ENCODE measurements at regions not wholly inside any gene's neighbourhood (a gene's known extent, or its start where the extent isn't known, plus 50 kb on each side); places are given as distances from the start of the nearest gene placed in this dataset.

GRCh38 chr11:113634940-113635575 lies 71.0 kb downstream of the TMPRSS5 start:
- DNase-seq = no peak

DNA sequence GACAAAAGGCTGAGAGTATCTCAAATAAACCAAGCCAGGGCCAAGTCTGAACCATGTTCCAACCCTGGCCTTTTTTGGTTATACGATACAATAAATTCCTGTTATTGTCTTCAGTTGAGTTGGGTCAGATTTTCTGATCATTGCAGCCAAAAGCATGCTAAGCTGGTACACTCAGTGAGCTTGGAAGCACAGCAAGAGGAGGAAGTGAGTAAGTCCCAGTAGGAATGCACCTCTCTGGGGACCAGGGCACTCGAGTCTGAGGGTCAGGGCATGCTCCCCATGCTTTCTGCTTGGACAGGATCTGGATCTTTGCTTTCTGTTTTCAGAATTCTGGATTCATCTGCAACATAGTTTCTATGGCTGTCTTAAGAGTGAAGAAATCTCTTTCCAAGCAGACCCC lies 73.1 kb downstream of the TMPRSS5 start:
- no peak for DNase-seq

- DNase-seq = peak; percentile 77
These were observed 76.5 kb downstream of the TMPRSS5 start for GRCh38 chr11:113629562-113629961.

GRCh38 chr11:113628912-113629311 lies 77.2 kb downstream of the TMPRSS5 start:
- peak; percentile 83 for DNase-seq

GRCh38 chr11:113627946-113628345 lies 78.2 kb downstream of the TMPRSS5 start:
- no peak for DNase-seq

DNA sequence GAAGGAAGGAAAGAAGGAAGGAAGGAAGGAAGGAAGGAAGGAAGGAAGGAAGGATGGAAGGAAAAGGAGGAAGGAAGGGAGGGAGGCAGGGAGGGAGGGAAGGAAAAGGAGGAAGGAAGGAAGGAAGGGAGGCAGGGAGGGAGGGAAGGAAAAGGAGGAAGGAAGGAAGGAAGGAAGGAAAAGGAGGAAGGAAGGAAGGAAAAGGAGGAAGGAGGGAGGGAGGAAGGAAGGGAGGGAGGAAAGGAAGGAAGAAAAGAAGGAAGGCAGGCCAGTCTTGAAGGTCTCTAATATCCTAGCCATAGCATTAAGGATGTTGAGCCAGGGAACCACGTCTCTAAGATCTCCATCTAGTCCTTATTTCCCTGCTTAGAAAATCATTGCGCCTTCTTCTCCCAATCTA lies 78.8 kb downstream of the TMPRSS5 start:
- DNase-seq = no peak

DNA sequence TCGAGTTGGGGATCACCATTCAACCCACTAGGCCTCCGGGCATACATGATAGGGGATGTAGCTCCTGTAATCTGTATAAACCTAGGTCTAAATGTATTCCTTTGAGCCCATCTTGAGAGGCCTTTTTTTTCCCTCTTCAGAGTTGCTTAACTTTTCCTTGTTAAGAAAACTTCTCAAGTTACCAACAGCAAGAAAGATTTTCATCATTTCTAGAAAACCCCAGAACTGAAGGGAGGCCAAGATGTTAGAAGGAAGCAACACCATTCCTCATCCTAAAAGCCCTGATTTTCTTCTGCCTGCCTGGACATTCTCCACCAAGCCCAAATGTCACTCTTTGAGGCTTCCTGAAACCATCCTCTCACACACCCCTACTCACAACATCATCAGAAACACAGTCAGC lies 79.4 kb downstream of the TMPRSS5 start:
- no peak for DNase-seq

GRCh38 chr11:113623114-113623513 lies 83.0 kb downstream of the TMPRSS5 start:
- DNase-seq = no peak

DNA sequence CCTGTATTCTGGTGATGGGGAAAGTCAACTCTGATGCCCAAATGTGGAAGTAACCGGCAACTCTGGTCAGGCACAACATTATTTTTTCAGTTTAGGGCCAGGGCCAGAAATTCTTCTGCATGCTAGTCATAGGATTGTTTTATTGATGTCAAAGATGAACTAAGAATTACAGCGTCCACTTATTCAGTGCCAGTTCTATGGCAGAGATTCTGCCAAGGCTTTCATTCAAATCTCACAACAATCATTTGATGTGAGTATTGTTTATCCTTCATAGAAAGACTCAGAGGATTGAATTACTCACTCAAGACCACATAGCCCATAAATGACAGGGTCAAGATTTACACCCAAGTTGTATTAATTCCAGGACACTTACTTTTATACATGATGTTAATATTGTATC lies 87.7 kb downstream of the TMPRSS5 start:
- no peak for DNase-seq

GRCh38 chr11:113615773-113616172 lies 90.3 kb downstream of the TMPRSS5 start:
- no peak for DNase-seq

GRCh38 chr11:113615098-113615497 lies 91.0 kb downstream of the TMPRSS5 start:
- DNase-seq = peak; percentile 7

- DNase-seq = no peak
These were observed 92.0 kb downstream of the TMPRSS5 start for GRCh38 chr11:113614097-113614496.

GRCh38 chr11:113613619-113614018 lies 92.5 kb downstream of the TMPRSS5 start:
- DNase-seq = no peak

- DNase-seq = no peak
These were observed 101.9 kb downstream of the TMPRSS5 start for GRCh38 chr11:113604186-113604585.

- no peak for DNase-seq
These were observed 102.6 kb downstream of the TMPRSS5 start for GRCh38 chr11:113603277-113604059.

- DNase-seq = no peak
These were observed 103.6 kb downstream of the TMPRSS5 start for GRCh38 chr11:113602483-113602882.

DNA sequence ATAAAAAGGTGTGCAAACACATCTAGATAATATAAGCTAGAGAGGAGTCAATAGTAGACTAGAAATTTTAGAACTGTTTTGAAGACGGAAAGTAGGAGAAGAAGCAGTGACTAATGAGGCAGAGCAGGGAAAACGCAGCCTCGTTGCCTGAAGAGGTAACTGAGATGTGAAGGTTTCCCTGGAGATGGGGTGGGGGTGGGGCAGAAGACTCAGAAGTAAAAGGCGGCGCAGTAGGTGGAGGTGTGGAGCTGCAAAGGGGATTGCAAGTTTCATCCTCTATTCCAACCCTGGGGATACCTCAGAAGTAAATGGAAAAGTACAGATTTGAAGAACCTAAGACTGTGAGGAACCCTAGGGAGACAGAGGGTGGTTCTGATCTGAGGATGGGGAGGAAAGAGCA lies 109.5 kb downstream of the TMPRSS5 start:
- DNase-seq = no peak

GRCh38 chr11:113595810-113596594 lies 110.1 kb downstream of the TMPRSS5 start:
- DNase-seq = no peak

DNA sequence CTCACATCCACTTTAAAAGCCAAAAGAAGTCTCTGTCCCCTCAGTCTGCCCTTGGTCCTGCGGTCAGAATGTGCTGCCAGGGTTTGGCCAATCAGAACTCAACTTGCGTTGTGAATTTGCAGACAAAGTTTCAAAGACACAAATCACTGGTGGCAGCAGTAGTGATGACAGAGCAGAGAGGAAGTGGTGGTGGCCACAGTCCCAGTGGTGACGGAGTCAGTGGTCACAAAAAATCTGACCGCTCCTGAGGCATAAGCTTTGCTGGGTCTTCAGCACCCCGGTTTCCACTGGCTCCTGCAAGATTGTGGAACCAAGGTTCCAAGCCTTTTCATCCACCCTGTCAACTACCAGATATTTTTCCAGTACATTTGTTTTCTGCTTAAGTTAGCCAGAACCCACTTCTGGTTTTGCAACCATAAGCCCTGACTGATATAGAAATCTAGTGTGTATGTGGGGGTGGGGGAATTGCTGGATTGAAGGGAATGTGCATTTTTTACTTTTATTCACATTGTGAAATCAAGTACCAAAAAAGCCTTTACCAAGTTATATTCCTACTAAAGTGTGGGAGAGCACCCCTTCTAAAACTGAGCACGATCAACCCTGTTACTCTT lies 112.3 kb downstream of the TMPRSS5 start:
- no peak for DNase-seq

DNA sequence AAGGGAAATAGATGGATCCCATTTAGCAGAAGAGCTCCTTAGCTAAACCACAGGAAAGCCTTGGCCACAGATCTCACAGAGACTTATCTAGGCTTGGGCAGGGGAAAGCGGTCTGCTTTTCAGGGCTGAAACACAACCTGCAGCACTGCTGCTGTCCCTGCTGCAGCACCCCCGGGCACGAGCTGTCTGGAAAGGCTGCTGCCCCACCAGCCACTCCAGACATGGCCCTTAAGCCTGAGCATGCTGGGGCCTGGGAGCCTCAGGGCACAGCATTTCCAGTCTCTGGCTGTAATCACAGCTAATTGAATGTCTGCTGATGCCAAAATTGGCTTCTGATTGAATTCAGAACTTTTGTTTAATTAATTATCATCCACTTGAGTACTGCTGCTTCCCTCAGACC lies 115.0 kb downstream of the TMPRSS5 start:
- DNase-seq = no peak

DNA sequence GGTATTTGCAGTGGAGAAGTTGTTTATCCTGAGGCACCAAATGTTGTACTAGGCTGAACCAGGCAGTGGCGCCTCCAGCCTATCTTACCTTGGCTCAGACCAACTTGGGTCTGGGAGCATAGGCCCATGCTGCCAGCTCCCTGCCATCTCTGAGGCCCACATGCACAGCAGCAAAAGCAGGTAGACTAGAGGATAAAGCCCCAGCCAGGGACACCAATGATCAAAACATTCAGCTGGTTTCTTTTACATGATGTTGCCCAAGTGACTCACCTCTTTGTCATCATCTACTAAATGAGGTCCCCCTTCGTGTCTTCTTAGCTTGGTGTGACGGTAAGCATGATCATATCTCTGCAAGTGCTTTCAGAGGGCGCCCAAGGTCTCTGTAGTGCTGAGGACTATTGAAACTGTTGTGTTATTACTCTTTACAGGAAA lies 112.1 kb upstream of the DRD2 start:
- no peak for DNase-seq

GRCh38 chr11:113584371-113584770 lies 109.2 kb upstream of the DRD2 start:
- no peak for DNase-seq

- no peak for DNase-seq
These were observed 106.5 kb upstream of the DRD2 start for GRCh38 chr11:113581713-113582112.
